ENCODE measurements at regions not wholly inside any gene's neighbourhood (a gene's known extent, or its start where the extent isn't known, plus 50 kb on each side); places are given as distances from the start of the nearest gene placed in this dataset.

DNA sequence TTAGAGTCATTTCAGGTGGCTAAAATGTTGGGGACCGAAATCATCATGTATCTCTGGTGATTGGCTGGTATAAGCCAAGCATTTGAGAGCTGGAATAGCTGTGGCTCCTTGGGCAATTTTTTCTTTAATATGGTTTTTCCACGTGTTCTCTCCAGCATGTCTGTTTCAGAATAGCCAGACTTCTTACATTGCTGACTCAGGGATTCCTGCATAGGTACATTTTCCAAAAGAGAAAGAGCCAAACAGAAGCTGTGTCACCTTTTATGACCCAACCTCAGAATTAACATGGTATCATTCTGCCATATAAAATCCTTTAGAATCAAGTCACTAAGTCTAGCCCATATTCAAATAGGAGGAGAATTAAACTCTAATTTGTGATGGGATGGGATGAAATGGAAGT lies 74.8 kb upstream of the TSLP start:
- ATAC-seq = no peak
- intact Hi-C loops (cut with DNase I) = no loop called here
- H3K27ac ChIP-seq = no peak overlapping the region
- peaks cover 0 to 5% of the 10 kb centered on the region in 2 donors for H3K9me3 ChIP-seq
- no peak for DNase-seq
- no peaks in the 10 kb centered on the region for H3K4me1 ChIP-seq
- no peaks in the 10 kb centered on the region for H3K27me3 ChIP-seq
- H3K36me3 ChIP-seq = no peaks in the 10 kb centered on the region
- no peak overlapping the region for H3K4me3 ChIP-seq
- TF ChIP-seq, protein P1, sequence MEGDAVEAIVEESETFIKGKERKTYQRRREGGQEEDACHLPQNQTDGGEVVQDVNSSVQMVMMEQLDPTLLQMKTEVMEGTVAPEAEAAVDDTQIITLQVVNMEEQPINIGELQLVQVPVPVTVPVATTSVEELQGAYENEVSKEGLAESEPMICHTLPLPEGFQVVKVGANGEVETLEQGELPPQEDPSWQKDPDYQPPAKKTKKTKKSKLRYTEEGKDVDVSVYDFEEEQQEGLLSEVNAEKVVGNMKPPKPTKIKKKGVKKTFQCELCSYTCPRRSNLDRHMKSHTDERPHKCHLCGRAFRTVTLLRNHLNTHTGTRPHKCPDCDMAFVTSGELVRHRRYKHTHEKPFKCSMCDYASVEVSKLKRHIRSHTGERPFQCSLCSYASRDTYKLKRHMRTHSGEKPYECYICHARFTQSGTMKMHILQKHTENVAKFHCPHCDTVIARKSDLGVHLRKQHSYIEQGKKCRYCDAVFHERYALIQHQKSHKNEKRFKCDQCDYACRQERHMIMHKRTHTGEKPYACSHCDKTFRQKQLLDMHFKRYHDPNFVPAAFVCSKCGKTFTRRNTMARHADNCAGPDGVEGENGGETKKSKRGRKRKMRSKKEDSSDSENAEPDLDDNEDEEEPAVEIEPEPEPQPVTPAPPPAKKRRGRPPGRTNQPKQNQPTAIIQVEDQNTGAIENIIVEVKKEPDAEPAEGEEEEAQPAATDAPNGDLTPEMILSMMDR (IDR thresholded peaks at IDR 0.05) = no peak

DNA sequence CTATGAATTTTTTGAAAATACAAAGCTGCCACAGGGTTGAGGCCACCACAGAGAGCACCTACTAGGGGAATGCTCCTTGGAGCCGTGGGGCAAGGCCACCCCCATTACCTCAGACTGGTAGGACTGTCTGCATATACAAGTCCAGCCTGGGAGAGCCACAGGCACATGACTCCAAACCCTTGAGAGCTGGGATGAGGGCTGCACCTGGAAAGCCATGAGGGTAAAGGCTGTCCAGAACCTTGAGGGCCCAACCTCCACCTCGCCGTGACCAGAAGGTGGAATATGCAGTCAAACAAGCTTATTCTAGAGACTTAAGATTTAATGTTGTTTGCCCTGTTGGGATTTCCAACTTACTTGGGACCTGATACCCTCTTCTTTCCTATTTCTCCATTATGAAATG lies 69.5 kb upstream of the TSLP start:
- TF ChIP-seq, protein P1 (IDR thresholded peaks at IDR 0.05) = no peak
- DNase-seq = no peak
- no peaks in the 10 kb centered on the region for H3K4me1 ChIP-seq
- no peaks in the 10 kb centered on the region for H3K9me3 ChIP-seq
- H3K27me3 ChIP-seq = no peaks in the 10 kb centered on the region
- no peak for ATAC-seq
- intact Hi-C loops (cut with DNase I) = no loop called here
- H3K27ac ChIP-seq = no peak overlapping the region
- no peak overlapping the region for H3K4me3 ChIP-seq
- no peaks in the 10 kb centered on the region for H3K36me3 ChIP-seq

DNA sequence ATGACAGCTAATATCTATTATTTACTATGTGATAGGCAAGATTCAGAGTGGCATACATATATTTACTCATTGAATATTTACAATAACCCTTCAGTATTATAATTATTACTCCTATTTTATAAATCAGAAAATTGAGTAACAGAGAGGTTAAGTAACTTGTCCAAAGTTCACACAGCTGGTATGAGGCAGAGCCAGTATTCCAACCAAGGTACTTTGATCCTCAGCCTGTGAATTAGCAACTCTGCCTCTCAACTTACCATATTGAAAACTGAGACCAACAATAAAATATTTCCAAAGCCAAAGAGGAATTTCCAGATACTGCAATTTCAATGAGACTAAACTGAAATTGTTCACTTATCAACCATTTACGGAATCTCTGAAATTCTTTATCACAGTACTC lies 67.9 kb upstream of the TSLP start:
- DNase-seq = no peak
- Histone ChIP-seq H3K27me3 (no peaks in the 10 kb centered on the region), H3K4me1 (no peaks in the 10 kb centered on the region), H3K4me3 (no peak overlapping the region), H3K9me3 (no peaks in the 10 kb centered on the region), H3K36me3 (no peaks in the 10 kb centered on the region), H3K27ac (no peak overlapping the region)
- TF ChIP-seq, protein P1 (IDR thresholded peaks at IDR 0.05) = no peak
- ATAC-seq = no peak
- intact Hi-C loops (cut with DNase I) = no loop called here

DNA sequence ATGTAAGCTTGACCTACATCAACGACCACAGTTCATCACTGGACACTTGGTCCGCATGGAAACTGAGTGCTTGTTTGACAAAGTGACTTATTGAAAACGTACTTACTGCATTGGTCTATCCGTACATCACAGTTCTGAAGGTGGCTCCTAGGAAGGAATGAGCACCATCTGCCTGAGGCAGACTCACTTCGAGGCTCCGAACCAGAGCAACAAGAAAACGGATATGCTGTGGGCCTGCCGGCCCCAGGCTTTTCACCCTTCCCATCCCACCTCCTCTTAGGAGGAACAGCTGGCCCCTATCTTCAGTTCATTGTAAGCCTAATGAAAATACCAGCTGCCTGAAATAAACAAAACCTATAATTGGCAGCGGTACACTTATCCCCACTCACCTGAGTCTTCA lies 67.2 kb upstream of the TSLP start:
- Histone ChIP-seq H3K9me3 (no peaks in the 10 kb centered on the region), H3K27ac (no peak overlapping the region), H3K4me1 (no peaks in the 10 kb centered on the region), H3K27me3 (no peaks in the 10 kb centered on the region), H3K36me3 (no peaks in the 10 kb centered on the region), H3K4me3 (no peak overlapping the region)
- ATAC-seq = no peak
- TF ChIP-seq, protein P1 (IDR thresholded peaks at IDR 0.05) = no peak
- DNase-seq = peak in 1 of 4 donors; percentile 1
- intact Hi-C loops (cut with DNase I) = no loop called here

DNA sequence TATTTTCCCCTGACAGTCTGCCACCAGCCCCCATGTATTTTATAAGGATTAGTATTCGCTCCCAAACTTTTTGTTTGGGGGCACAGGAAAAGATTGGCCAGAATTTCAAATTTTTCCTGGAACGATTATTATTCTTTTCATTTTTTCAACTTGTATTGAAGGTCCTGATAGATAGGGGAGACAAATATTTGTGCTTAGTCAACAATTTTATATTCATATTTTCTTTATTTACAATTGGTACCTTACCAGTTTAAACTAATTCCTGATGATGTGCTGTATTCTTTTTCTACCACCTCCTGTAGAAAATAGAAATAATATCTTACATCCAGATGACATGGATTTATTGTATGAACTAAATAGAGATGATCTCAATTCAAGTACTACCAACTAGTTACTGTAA lies 60.7 kb upstream of the TSLP start:
- no peak for DNase-seq
- intact Hi-C loops (cut with DNase I) = no loop called here
- Histone ChIP-seq H3K36me3 (no peaks in the 10 kb centered on the region), H3K4me1 (no peaks in the 10 kb centered on the region), H3K27me3 (no peaks in the 10 kb centered on the region), H3K9me3 (no peaks in the 10 kb centered on the region), H3K4me3 (no peak overlapping the region), H3K27ac (no peak overlapping the region)
- no peak for ATAC-seq
- TF ChIP-seq, protein P1 (IDR thresholded peaks at IDR 0.05) = no peak

Data from left lung (tissue), 4 donors.